IMR-90 (cell line): ENCODE measurements at regions not wholly inside any gene's neighbourhood (a gene's known extent, or its start where the extent isn't known, plus 50 kb on each side); places are given as distances from the start of the nearest gene placed in this dataset.

Experiments used
- ATAC-seq: fragments of 200-7000 bp; cut with Tn5 transposase; 2 replicates; pipeline ENCODE4 v1.9.1; 2020; ENCODE audit warnings: low read depth, mild to moderate bottlenecking, moderate library complexity
- BruUV-seq: library from RNA; stranded (reverse); fragments of 400-500 nt; replicated peaks from 2 replicates; lab custom pipeline; 2021; lab: Mats Ljungman, UMichigan
- CTCF ChIA-PET: fragments of 300-600 bp; formaldehyde crosslinking; extraction: SDS; loops from one replicate; lab custom pipeline; 2021; ENCODE audit warnings: antibody characterized with exemption; lab: Yijun Ruan, JAX
- POLR2A ChIA-PET: fragments of 300-600 bp; sonication (Branson Sonifier 250); formaldehyde crosslinking; loops from one replicate; lab custom pipeline; 2022; ENCODE audit warnings: antibody characterized with exemption; ENCODE audit not compliant: unreplicated experiment; lab: Charles Lee
- DNase-seq: peaks from one replicate; pipeline ENCODE4 v3.0.0; 2013
- H2AFZ ChIP-seq: replicated peaks from 2 replicates; pipeline ENCODE3; 2013; ENCODE audit warnings: low read length, mild to moderate bottlenecking; ENCODE audit not compliant: poor library complexity
- H2AK5ac ChIP-seq: 2 replicates; pipeline ENCODE4 v1.6.1; 2013; ENCODE audit warnings: low read depth, low read length, inconsistent platforms
- H2AK9ac ChIP-seq: replicated peaks from 2 replicates; pipeline ENCODE3; 2013; ENCODE audit warnings: mild to moderate bottlenecking, low read depth, low read length, moderate library complexity; ENCODE audit not compliant: poor library complexity
- H2BK120ac ChIP-seq: 2 replicates; pipeline ENCODE4 v1.6.1; 2013; ENCODE audit warnings: low read depth, low read length, inconsistent platforms
- H2BK15ac ChIP-seq: 3 replicates; pipeline ENCODE4 v1.6.1; 2013; ENCODE audit warnings: low read depth, low read length, inconsistent platforms
- H2BK20ac ChIP-seq: 2 replicates; pipeline ENCODE4 v1.6.1; 2013; ENCODE audit warnings: low read depth, mild to moderate bottlenecking, inconsistent platforms, low read length, moderate library complexity
- H2BK5ac ChIP-seq: 2 replicates; pipeline ENCODE4 v1.6.1; 2013; ENCODE audit warnings: mild to moderate bottlenecking, low read depth, low read length, inconsistent platforms; ENCODE audit not compliant: poor library complexity, severe bottlenecking
- H3K14ac ChIP-seq: replicated peaks from 2 replicates; pipeline ENCODE4 v1.6.1; 2013; ENCODE audit warnings: low read depth, low read length, inconsistent platforms
- H3K18ac ChIP-seq: 2 replicates; pipeline ENCODE4 v1.6.1; 2013; ENCODE audit warnings: low read depth, low read length, control low read depth
- H3K23ac ChIP-seq: 2 replicates; pipeline ENCODE4 v1.6.1; 2013; ENCODE audit warnings: low read depth, low read length, inconsistent platforms
- H3K27ac ChIP-seq: 2 replicates; pipeline ENCODE4 v1.5.1; 2013; ENCODE audit warnings: mild to moderate bottlenecking, control low read depth, low read length; ENCODE audit not compliant: insufficient read depth
- H3K27me3 ChIP-seq: 2 replicates; pipeline ENCODE4 v1.6.1; 2013; ENCODE audit warnings: low read length; ENCODE audit not compliant: control insufficient read depth, insufficient read depth
- H3K36me3 ChIP-seq: 2 replicates; pipeline ENCODE4 v1.6.1; 2013; ENCODE audit warnings: low read length, mixed read lengths; ENCODE audit not compliant: control insufficient read depth, insufficient read depth
- H3K4ac ChIP-seq: 2 replicates; pipeline ENCODE4 v1.6.1; 2013; ENCODE audit warnings: low read depth, low read length, inconsistent platforms
- H3K4me1 ChIP-seq: 2 replicates; pipeline ENCODE4 v1.6.1; 2013; ENCODE audit warnings: low read length, mixed read lengths; ENCODE audit not compliant: control insufficient read depth, insufficient read depth
- H3K4me2 ChIP-seq: 2 replicates; pipeline ENCODE4 v1.6.1; 2013; ENCODE audit warnings: low read depth, mild to moderate bottlenecking, control low read depth, low read length, moderate library complexity
- H3K4me3 ChIP-seq: 2 replicates; pipeline ENCODE4 v1.5.1; 2013; ENCODE audit warnings: low read depth, mild to moderate bottlenecking, control low read depth, low read length, moderate library complexity; ENCODE audit not compliant: insufficient read depth
- H3K56ac ChIP-seq: 2 replicates; pipeline ENCODE4 v1.6.1; 2013; ENCODE audit warnings: low read length, inconsistent platforms; ENCODE audit not compliant: insufficient read depth; ENCODE audit errors: extremely low read depth
- H3K79me1 ChIP-seq, 2 experiments: 2 replicates each; pipeline ENCODE4 v1.6.1; 2013; ENCODE audit warnings: low read length in 2 of 2, inconsistent platforms in 1 of 2, low read depth in 1 of 2
- H3K9ac ChIP-seq: 2 replicates; pipeline ENCODE4 v1.6.1; 2013; ENCODE audit warnings: low read depth, low read length, control low read depth
- H3K9me1 ChIP-seq: 2 replicates; pipeline ENCODE4 v1.6.1; 2013; ENCODE audit warnings: low read length, inconsistent platforms; ENCODE audit not compliant: insufficient read depth
- H3K9me3 ChIP-seq: 2 replicates; pipeline ENCODE4 v1.6.1; 2013; ENCODE audit warnings: low read length; ENCODE audit not compliant: control insufficient read depth, insufficient read depth
- H4K20me1 ChIP-seq: 2 replicates; pipeline ENCODE4 v1.6.1; 2013; ENCODE audit warnings: low read length, inconsistent platforms; ENCODE audit not compliant: insufficient read depth
- H4K5ac ChIP-seq: 2 replicates; pipeline ENCODE4 v1.6.1; 2013; ENCODE audit warnings: mild to moderate bottlenecking, low read depth, low read length, control low read depth
- H4K8ac ChIP-seq, 2 experiments: 2 replicates each; pipeline ENCODE4 v1.6.1; 2013; ENCODE audit warnings: low read depth in 2 of 2, low read length in 2 of 2, control low read depth in 1 of 2, inconsistent platforms in 1 of 2
- H4K91ac ChIP-seq: 2 replicates; pipeline ENCODE4 v1.6.1; 2013; ENCODE audit warnings: low read depth, low read length, inconsistent platforms; ENCODE audit not compliant: insufficient read depth
- BHLHE40 ChIP-seq: fragments of 150-350 bp; IDR thresholded peaks from 2 replicates; pipeline ENCODE4 v1.6.1; 2016; ENCODE audit warnings: mild to moderate bottlenecking, low read depth, low read length
- CEBPB ChIP-seq: IDR thresholded peaks from 2 replicates; pipeline ENCODE4 v1.6.1; 2012; ENCODE audit warnings: low read depth, low read length, improper control_type of control experiment
- ELK1 ChIP-seq: fragments of 150-350 bp; IDR thresholded peaks from 2 replicates; pipeline ENCODE4 v1.6.1; 2016; ENCODE audit warnings: low read depth, mild to moderate bottlenecking, low read length, moderate library complexity, borderline replicate concordance
- FOS ChIP-seq: fragments of 150-350 bp; IDR thresholded peaks from 2 replicates; pipeline ENCODE4 v1.6.1; 2016; ENCODE audit warnings: low read depth, low read length
- NFE2L2 ChIP-seq: fragments of 150-350 bp; IDR thresholded peaks from 2 replicates; pipeline ENCODE4 v1.6.1; 2016; ENCODE audit warnings: low read depth, mild to moderate bottlenecking, low read length
- POLR2A ChIP-seq: IDR thresholded peaks from 2 replicates; pipeline ENCODE4 v1.6.1; 2012; ENCODE audit warnings: mild to moderate bottlenecking, low read depth, low read length
- RAD21 ChIP-seq: IDR thresholded peaks from 2 replicates; pipeline ENCODE4 v1.6.1; 2012; ENCODE audit warnings: low read length, improper control_type of control experiment
- SMC3 ChIP-seq: fragments of 150-350 bp; IDR thresholded peaks from 2 replicates; pipeline ENCODE4 v1.6.1; 2016; ENCODE audit warnings: low read depth, mild to moderate bottlenecking, antibody characterized with exemption, low read length, moderate library complexity
- USF2 ChIP-seq: fragments of 150-350 bp; IDR thresholded peaks from 2 replicates; pipeline ENCODE4 v1.6.1; 2017; ENCODE audit warnings: mild to moderate bottlenecking, antibody characterized with exemption, low read length, low read depth
- WGBS, 2 experiments: methylation state at CpG; one replicate each; pipeline versions ENCODE4 v1.1.5 to v1.1.7; 2013; ENCODE audit warnings: missing lambda C conversion rate in 2 of 2; ENCODE audit not compliant: insufficient read length in 1 of 2; ENCODE audit errors: extremely low coverage in 2 of 2; 5-methylcytosine and 5-hydroxymethylcytosine counted together
- dilution Hi-C: fragments of 300-500 bp; cut with HindIII; formaldehyde crosslinking; loops from one replicate; pipeline ENCODE4 v1.14.3; 2018; ENCODE audit warnings: low sequenced_read_pairs; ENCODE audit not compliant: unreplicated experiment
- in situ Hi-C: fragments of 300-500 bp; cut with MboI; formaldehyde crosslinking; loops from 3 replicates; pipeline ENCODE4 v1.14.3; 2019; ENCODE audit warnings: low sequenced_read_pairs, inconsistent platforms, mixed read lengths
- intact Hi-C: fragments of 100-400 bp; cut with micrococcal nuclease; formaldehyde crosslinking; loops from 2 replicates; pipeline ENCODE4 v1.10.0; 2022

- no peak overlapping the region for H3K4me2 ChIP-seq
- H3K36me3 ChIP-seq: no peaks in the 10 kb centered on the region
- H3K23ac ChIP-seq: no peak overlapping the region
- no peak overlapping the region for H2BK120ac ChIP-seq
- H3K14ac ChIP-seq: no peak overlapping the region
- H4K20me1 ChIP-seq: no peaks in the 10 kb centered on the region
- H3K27me3 ChIP-seq: no peaks in the 10 kb centered on the region
- WGBS, 2 experiments: 20% methylated on average over 1 of the region's 3 CpGs; no CpG with 5 or more reads in 1 of the 2 experiments
- no TSS peak for BruUV-seq
- no peak overlapping the region for H2AK5ac ChIP-seq
- ChIA-PET CTCF (no interaction called here), POLR2A (no interaction called here)
- no peaks in the 10 kb centered on the region; the same call in 1 of the 2 replicates for H3K9me3 ChIP-seq
- no peak overlapping the region for H3K56ac ChIP-seq
- H3K9ac ChIP-seq: no peak overlapping the region
- TF ChIP-seq CEBPB (no peak), SMC3 (no peak), BHLHE40 (no peak), FOS (no peak), RAD21 (no peak), NFE2L2 (no peak), USF2 (no peak), POLR2A (no peak), ELK1 (no peak)
- no peak overlapping the region for H3K27ac ChIP-seq
- no peak overlapping the region for H4K8ac ChIP-seq
- in situ Hi-C loops (no loop called here), dilution Hi-C loops (no loop called here), intact Hi-C loops (no loop called here)
- no peaks in the 10 kb centered on the region for H3K4me1 ChIP-seq
- H3K4me3 ChIP-seq: no peak overlapping the region
- no peak overlapping the region for H2BK5ac ChIP-seq
- no peak overlapping the region for H4K91ac ChIP-seq
- no peak overlapping the region for H2BK20ac ChIP-seq
- ATAC-seq (no peak), DNase-seq (no peak)
- H2AFZ ChIP-seq: no peak overlapping the region
- H3K9me1 ChIP-seq: no peaks in the 10 kb centered on the region
- no peaks in the 10 kb centered on the region for H3K79me1 ChIP-seq
- no peak overlapping the region for H4K5ac ChIP-seq
- no peak overlapping the region for H2BK15ac ChIP-seq
- H3K4ac ChIP-seq: no peak overlapping the region
- H2AK9ac ChIP-seq: no peak overlapping the region
- H3K18ac ChIP-seq: no peak overlapping the region
Measured at GRCh38 chr2:59560769-59561168, 992.7 kb downstream of the BCL11A start.
